CD4-positive, alpha-beta T cell treated with Interleukin-17A for 4 hours (primary cell): ENCODE measurements at regions not wholly inside any gene's neighbourhood (a gene's known extent, or its start where the extent isn't known, plus 50 kb on each side); places are given as distances from the start of the nearest gene placed in this dataset.

ENCODE experiments used
- DNase-seq: peaks from one replicate; pipeline ENCODE4 v3.0.0-alpha.2; 2020; ENCODE audit warnings: mixed read lengths

GRCh38 chr6:100134297-100134696 lies 140.3 kb upstream of the MCHR2 start:
- no peak for DNase-seq

- DNase-seq: no peak
Measured at GRCh38 chr6:100132005-100132404, 138.0 kb upstream of the MCHR2 start.

DNA sequence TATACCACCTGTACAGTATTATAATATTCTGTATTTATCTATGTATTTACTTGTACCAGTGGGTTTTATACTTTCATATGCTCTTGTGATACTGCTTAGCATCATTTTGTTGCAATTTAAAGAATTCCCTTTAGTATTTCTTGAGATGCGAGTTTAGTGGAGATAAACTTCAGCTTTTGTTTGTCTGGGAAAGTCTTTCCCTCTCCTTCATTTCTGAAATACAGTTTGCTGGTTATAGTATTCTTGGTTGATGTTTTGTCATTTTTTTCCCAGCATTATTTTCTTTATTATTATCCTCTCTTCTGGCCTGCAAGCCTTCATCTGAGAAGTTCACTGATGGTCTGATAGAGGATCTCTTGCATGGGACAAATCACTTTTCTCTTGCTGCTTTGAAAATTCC lies 136.6 kb upstream of the MCHR2 start:
- no peak for DNase-seq

DNA sequence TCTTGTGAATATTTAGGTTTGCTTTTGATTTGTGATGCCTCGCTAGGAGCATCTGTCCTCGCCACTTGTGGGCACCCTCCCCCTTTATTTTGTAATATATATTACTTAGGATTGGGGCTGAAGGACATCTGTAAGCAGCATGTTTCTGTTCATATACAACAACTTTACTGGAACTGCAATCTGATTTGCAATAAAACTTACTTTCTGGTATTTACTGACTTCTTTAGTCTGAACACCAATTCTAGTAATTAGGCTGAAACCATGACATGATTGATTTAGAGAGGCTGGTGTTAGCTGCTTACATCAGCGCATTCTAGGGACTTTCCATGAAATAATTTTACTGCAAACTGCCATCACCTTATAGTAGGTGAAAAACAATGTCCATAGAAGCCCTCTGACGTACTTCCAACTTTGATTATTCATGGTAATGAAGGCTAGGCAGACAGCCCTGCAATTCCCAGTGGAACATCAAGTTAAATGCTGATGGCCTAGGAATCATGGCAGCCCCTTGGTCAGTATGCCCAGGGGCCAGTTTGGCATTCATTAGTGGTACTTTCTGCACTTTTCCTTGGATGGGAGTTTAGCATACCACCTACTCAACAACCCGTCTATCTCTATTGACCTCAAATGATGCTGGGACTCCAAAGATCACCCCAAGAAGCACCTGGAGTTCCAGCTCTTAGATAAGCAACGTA lies 132.9 kb upstream of the MCHR2 start:
- DNase-seq: no peak

DNA sequence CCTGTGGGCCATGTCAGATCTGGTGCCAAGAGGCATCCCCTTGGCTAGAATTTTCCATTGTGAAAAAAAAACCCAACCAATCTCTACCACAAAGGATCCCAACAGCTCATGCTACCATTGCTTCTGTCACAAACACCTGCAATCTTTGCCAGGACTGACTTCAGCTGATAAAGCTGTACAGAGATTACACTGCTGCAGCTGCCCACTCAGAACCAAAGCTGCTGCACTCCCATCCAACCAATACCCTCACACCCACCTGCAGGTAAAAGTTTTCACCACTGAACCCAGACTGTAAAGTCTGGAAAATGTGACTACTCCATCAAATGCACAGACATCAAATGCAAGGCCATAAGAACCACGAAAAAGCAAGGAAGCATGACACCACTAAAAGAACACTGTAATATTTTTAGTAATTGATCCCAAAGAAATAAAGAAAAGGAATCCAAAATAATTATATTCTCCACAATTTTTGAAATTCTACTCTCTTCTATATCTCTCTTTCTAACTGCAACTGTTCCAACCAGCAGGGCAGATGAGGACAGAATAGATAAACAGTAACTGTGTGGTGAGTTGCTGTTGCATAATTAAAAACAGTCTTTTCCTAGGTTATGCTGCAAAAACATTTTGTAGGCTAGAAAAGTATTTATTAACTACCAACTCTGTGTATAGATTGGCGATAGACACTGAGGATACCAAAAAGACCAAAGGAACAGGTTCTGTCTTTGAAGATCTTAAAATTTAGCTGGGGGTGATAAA lies 128.0 kb upstream of the MCHR2 start:
- DNase-seq: no peak

DNA sequence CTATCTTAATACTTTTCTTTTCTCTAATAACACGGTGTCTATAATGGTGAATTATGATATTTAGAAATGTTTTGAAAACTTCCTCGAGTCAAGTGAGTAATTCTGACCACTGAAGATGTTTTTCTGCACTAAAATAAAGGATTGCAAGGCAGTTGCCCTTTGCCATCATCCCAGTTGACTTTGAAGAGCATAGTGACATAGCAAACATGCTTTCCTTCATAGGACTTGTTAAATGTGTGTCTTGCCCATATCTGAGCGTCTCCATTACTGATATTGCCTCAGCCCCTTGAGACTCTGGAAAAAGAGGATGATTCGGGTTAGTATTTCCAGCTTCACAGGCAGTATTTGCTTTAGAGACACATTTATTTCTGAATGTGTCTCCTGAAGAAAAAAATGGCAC lies 125.2 kb upstream of the MCHR2 start:
- no peak for DNase-seq

GRCh38 chr6:100118301-100118700 lies 124.3 kb upstream of the MCHR2 start:
- no peak for DNase-seq

- no peak for DNase-seq
Measured at GRCh38 chr6:100117680-100118079, 123.7 kb upstream of the MCHR2 start.

DNA sequence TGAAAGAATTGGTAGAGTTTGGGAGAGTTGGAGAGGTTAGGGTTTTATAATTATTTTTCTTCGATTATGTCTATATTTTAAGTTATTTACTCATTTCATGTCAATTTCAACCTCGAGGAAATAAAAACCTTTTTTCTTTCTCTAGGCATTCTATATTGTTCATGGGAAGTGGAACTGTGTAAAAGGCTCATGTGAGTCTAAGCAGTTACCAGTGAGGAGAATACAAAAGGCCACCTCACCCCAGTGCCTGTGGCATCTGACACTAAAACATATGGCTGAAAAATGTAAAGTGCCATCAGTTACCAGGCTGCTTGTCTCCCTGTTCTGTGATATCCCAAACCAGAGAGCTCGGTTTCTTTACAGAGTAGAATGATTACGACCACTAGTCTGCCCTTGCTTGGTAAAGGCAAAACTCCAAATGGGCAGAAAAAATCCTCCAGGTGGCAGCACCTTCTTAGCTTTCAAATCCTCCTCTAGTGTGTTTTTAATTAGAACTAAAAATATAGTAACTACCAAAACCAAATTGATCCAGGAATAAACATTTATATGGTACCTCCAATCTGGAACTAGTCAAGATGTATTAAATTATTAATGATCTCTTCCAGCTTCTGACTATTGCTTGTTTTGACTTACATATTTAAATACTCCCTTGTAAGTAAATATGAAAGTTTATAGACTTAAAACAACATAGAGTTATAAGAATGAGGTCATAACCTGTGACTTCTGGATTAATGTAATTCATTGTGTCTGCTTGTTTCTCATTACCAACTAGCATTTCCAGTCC lies 122.6 kb upstream of the MCHR2 start:
- peak; percentile 4 for DNase-seq

- DNase-seq: no peak
Measured at GRCh38 chr6:100115407-100116101, 121.5 kb upstream of the MCHR2 start.

DNA sequence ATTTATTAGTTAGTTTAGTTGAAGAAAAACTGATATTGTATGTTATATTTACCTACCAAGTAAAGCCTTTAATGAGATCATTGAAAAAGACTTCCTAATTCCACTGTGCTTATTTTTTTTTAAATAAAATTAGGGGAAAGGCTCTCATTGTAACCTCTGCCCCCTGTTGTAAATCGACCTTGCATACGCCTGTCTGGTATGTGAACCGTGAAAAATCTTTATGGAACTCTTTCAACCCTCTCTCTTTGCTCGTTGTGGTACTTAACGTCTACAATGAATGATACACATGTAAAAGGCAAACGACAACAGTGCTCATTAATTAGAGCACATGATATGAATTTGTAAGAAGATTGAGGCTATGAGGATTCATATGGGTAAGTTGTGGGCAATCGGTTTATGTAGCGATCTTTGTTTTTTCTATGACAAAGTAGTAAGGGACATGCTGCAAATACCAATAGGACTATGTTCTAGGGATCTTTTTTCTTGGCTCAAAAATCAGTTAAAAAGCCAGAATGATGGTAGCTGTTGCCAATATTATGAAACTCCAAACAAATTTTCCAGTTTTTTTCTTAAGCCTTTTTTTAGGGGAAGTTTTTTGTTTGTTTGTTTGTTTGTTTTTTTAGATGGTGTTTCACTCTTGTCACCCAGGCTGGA lies 119.0 kb upstream of the MCHR2 start:
- no peak for DNase-seq

DNA sequence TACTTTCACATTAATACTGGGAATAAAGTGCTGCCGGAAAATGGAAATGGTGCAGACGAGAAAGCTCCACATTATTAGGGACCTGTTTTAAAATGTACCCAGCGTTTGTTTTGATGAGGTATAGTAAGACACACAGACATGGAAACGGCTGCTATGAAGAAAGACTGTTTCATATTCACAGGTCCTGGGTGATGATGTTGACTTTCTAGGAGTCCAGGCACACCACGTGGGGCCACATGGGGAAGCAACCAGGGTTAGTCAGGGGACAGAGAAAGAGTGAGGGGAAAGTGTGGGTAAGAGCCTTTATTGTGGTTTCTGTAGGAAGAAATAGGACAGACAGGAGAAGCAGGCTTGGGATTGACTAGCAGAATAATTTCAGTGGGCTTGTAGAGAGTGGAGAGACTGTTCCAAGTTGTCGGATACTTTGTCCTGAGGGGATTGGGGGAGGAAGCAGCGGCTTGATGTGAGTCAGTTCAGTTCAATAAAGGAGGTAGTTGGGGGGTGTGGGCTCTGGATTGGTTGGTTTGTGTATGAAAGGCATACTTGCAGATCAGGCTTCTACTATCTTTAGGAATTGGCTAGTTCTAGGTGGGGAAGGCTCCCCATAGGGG lies 112.0 kb upstream of the MCHR2 start:
- DNase-seq: no peak

- DNase-seq: no peak
Measured at GRCh38 chr6:100105138-100105537, 111.1 kb upstream of the MCHR2 start.

GRCh38 chr6:100103931-100104330 lies 109.9 kb upstream of the MCHR2 start:
- DNase-seq: no peak

DNA sequence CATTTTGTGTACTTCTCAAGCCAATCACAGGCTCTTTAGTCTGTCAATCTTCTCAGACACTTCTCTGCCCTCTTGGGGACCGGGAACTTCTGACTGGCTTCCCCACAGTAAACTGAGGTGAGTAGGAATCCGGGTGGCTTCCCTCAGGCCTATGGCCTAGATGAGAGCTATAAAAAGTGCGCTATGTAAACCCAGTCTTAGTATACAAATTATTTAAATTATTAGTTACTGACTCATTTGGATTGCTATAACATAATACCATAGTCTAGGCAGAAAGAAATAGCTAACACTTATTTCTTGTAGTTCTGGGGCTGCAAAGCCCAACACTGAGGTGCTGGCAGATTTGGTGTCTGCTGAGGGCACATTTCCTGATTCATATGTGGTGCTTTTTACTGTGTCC lies 109.2 kb upstream of the MCHR2 start:
- no peak for DNase-seq

GRCh38 chr6:100101644-100102043 lies 107.6 kb upstream of the MCHR2 start:
- no peak for DNase-seq

DNA sequence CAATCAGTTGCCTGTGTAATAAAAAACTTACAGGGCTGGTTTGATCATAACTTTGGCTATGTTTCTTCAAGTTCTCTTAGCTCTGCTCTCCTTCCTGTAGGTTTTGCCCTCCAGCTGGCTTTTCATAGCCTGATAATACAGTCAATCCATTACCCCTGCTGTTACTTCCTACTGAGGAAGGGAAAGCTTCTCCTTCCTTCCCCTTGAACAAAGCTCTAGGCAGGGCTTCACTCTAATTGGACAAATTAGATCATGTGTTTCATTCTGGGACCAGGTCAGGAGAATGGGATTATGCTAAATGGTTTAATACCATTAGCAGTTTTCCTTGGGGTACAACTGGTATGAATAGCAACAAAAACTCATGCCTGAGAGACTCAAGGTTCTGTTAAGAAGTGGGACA lies 106.8 kb upstream of the MCHR2 start:
- DNase-seq: no peak

GRCh38 chr6:100099189-100100074 lies 105.4 kb upstream of the MCHR2 start:
- DNase-seq: no peak

- no peak for DNase-seq
Measured at GRCh38 chr6:100096936-100097335, 102.9 kb upstream of the MCHR2 start.

GRCh38 chr6:100096341-100096740 lies 102.3 kb upstream of the MCHR2 start:
- DNase-seq: no peak

GRCh38 chr6:100093405-100093804 lies 99.4 kb upstream of the MCHR2 start:
- no peak for DNase-seq
